Sigmoid colon (tissue), 4 donors: ENCODE measurements at regions not wholly inside any gene's neighbourhood (a gene's known extent, or its start where the extent isn't known, plus 50 kb on each side); places are given as distances from the start of the nearest gene placed in this dataset.

ENCODE experiments used
- EP300 ChIP-seq, 4 donors: sonication (generic); formaldehyde crosslinking; IDR thresholded peaks; one replicate each; pipeline ENCODE4 v1.6.1; 2017; ENCODE audit warnings: antibody characterized with exemption in 4 of 4
- POLR2A ChIP-seq, 2 donors: fragments of 450-650 bp; IDR thresholded peaks; one replicate each; pipeline ENCODE4 v1.6.1; 2016; ENCODE audit warnings: antibody characterized with exemption in 2 of 2, mild to moderate bottlenecking in 2 of 2, moderate library complexity in 2 of 2

DNA sequence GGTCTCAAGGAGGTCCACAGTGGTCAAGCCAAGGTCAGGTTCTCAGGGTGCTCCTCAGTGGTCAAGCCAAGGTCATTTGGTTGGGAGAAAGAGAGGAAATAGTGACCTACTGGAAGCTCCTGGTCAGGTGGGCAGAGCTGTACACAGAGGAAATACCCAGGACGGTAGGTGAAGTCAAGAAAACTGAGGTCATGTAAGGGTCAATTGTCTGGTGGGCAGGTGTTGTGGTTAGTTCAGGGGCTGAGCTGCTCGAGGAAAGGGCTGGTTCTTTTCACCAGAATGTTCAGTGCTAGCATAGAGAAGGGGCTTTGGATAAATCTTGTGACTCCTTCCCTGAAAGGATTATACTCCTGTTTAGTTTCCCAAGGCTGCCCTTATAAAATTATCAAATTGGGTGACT, 540.5 kb downstream of the VRK1 start:
- TF ChIP-seq POLR2A (IDR thresholded peaks at IDR 0.05): no peak
- TF ChIP-seq EP300 (IDR thresholded peaks at IDR 0.05): no peak
